GM18907 (cell line): ENCODE measurements at regions not wholly inside any gene's neighbourhood (a gene's known extent, or its start where the extent isn't known, plus 50 kb on each side); places are given as distances from the start of the nearest gene placed in this dataset.

Experiments used
- ATAC-seq: cut with Tn5 transposase; IDR thresholded peaks from one replicate; pipeline ENCODE4 v1.9.1; 2021; ENCODE audit warnings: mild to moderate bottlenecking, moderate library complexity; ENCODE audit not compliant: unreplicated experiment

DNA sequence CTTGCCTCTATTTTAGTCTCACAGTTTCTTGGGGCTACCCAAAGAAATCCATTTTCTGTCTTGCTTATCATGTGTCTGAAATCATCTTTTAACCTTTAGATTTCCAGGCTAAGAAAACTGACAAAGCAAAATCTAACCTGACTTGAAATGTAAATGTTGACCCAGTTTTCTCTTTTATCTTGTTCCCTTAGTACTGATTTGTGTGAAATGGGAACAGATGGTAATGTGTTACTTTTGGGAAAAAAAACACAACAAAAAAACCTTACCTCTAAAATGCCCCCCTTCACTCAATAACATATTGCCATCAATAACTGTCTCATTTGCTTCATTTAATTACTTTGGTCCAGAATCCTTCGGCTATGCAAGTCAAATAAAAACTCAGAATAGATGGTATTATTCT is 383.2 kb upstream of the DCN start:
- no peak for ATAC-seq

- no peak for ATAC-seq
These were observed 382.6 kb upstream of the DCN start for GRCh38 chr12:91565246-91565645.

DNA sequence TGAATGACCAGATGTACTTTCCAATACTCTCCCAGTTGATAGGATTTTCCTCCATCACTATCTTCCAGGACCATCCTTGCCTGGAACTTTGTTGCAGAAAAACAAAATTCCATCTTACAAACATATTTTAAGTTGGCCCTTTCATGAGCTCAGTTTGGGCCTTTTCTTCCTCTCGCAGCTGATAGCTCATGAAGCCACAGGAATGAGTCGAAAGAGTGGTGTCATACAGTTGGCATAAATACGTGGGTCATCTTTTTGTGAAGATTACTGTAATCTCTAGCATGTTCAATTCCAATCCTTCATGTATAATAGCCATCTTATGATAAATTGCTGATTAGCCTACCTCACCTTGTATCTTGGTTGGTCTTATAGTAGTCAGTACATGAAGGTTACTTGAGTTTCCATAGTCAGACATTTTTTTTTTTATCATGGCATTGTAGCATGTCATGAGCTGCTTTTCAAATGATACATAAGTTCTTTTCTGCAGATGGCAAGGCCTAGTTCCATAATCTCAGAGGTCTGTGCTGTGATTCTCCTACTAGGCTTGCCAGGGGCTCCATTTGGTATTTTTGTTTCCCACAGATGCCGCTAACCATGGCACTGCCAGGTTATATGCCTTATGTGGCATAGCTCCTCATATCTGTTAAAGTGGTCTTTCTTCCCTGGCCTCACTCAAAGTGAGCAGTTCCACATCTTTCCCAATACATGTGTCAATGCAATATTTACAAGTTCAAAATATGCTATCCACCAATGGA is 380.6 kb upstream of the DCN start:
- no peak for ATAC-seq

GRCh38 chr12:91562476-91562875 is 379.9 kb upstream of the DCN start:
- ATAC-seq = no peak

- ATAC-seq = no peak
These were observed 379.3 kb upstream of the DCN start for GRCh38 chr12:91561958-91562325.

- ATAC-seq = no peak
These were observed 378.8 kb upstream of the DCN start for GRCh38 chr12:91561301-91561957.

GRCh38 chr12:91556909-91557308 is 374.3 kb upstream of the DCN start:
- no peak for ATAC-seq

DNA sequence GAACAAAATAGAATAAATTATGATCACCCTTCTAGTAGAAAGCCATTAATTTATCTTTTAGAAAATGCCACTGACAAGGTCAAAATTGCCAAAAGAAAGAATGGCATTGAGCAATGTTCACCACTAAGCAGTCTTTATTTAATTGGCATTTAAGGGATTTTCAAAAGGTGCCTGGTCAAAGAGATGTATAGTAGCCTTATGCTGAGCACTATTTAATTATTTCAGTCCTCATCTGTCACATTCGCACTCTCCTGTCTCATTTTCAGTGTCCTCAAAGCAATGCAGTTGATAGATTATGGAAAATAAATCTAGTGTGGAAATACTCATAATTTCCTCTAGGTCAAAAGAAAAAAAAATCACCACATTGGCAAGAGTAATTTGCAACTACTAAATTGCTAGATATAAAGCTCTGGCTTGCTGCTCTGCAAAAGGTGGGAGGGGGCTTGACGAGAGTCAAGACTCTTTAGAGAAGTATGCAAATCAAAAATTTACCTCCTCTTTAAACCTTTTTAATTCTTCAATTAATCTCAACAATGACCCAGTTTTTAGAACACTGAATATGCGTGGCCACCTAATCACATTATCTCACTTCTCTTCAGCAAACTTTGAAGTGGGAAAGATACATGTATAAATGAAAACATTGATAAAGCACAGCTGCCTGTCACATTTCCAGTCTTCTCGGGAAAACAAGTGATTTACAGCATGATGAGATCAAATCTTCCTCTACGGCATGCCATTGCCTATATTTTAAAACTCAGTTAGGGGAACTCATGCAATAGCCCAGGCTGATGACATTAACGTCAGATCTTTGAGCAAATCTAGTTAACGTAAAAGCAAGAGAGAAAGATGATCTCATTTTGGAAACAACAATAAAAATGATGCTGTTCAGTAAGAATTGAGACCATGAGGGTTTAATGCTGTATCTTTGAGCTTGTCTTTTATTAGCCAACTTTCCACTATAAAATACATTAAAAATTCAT is 373.1 kb upstream of the DCN start:
- no peak for ATAC-seq

DNA sequence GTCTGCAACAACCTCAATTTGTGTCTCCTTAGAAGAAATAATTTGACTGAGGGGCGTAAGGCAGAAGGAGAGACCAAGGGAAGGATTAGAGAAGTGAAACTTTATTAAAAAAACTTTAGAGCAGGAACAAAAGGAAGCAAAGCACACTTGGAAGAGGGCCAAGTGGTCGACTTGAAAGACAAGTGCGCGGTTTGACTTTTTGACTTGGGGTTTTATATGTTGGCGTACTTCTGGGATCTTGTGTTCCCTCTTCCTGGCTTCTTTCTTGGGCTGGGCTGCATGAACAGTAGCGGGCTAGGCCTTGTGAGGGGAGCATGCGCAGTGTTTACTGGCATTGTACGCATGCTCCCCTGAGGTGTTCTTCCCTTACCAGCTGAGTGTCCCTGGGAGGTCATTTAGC is 369.3 kb upstream of the DCN start:
- no peak for ATAC-seq

GRCh38 chr12:91551242-91551641 is 368.6 kb upstream of the DCN start:
- ATAC-seq = no peak

GRCh38 chr12:91542666-91543065 is 360.0 kb upstream of the DCN start:
- ATAC-seq = no peak

- no peak for ATAC-seq
These were observed 359.4 kb upstream of the DCN start for GRCh38 chr12:91542067-91542466.

GRCh38 chr12:91538418-91538817 is 355.8 kb upstream of the DCN start:
- no peak for ATAC-seq

DNA sequence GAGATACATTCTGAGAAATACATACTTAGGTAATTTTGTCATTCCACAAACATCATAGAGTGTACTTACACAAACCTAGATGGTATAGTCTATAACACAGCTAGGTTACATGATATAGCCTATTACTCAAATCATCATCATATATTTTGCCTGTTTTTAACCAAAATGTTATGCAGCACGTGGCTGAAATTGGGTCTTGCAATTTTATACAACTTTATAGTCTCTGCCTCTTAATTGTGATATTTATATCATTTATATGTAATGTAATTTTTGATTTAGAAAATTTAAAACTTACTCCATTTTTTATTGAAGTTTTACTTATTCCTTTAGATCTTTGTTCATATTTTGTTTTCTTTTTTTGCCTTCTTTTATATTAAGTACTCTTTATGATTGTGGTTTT is 350.7 kb upstream of the DCN start:
- no peak for ATAC-seq

GRCh38 chr12:91529829-91530228 is 347.2 kb upstream of the DCN start:
- no peak for ATAC-seq

GRCh38 chr12:91523831-91524230 is 341.2 kb upstream of the DCN start:
- no peak for ATAC-seq

DNA sequence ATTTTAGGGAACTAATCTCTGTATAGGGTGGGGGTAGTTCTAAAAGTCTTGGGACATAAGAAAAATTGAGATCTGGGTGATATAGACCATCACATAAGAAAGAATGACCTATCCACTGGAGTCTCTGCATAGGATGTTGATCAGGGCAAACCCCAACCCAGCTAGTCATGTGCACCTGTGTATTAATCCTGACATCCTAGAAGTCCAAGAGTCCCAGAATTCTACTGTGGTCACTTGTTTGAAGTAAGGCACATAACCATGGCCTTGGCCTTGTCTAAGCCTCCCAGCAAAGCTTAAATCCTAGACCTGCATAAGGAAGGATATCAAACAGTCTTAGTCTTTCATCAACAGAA is 334.1 kb upstream of the DCN start:
- no peak for ATAC-seq

DNA sequence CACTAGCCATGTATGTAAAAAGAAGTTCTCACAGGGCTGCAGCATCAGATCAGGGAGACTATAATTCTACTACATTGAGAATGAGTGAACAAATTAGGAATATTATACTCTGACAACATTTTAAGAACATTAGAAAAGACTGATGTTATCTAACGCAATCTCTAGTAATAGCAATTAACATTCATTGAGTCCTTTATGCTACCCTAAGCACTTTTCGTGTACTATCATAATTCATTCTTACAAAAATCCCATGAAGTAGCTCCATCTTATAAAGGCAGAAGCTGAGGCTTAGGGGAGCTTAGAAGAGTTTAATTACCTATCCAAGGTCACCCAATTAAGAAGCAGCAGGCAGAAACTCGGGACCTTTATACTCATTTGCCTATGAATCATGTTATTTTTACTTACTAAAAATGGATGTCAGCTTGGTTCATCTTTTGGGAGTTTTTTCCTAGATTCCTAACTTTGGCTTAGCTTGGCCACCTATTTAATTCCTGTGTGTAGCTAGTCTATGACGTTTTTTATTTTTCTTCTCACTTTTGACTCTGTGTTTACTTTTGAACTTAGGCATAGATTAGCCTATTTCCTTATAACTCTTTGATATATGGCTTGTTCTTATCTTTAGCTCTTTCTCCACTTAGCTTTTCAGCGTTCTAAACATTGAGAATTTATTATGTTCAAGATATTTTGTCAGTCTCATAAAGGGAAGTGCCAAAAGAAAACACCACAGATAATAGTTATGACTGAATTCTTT is 333.5 kb upstream of the DCN start:
- no peak for ATAC-seq

GRCh38 chr12:91513313-91513712 is 330.7 kb upstream of the DCN start:
- no peak for ATAC-seq

DNA sequence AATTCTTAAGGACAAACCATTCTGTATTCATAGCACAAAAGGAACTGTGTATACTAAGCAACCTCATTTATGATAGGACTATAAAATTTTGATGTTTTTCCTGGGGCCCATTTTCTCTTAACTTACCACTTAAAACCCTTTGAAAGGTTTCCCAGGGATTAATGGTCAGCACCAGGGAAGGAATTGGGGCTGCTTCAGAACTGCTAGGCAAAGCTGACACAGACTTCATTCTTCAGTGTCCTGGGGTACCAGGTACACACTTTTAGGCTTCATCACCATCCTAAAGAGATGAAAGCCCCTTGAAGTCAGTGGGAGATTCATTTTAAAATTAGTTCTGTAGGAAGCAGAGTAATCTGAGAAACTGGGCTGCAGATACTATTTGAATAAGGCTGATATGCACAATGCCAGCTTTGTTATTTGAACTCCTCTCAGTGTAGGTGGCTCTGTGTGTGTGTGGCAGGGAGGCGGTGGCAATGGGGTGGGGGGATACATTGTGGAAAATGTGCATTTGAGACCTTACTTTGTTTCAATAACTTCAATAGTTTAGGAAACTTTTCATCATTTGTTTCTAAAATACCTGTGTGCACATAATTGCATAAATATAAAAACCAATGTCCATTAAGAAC is 329.3 kb upstream of the DCN start:
- no peak for ATAC-seq

DNA sequence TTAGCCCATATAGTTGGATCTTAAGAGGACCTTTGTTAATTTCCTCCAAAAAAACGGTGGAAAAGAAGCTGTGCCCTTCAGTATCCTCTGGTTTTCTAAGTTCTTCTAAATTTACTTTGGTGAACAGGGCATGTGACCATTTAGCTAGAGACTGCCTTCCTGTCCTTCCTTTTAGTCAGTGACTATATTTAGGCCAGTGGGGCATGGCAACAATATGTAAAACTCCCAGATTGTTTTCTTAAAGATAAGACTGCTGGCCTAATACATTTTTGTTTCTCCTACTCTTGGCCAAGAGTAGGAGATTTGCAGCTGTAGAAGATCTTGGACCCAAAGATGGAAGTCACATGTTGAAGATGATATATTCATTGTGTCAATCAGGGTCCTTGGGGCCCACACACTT is 325.1 kb upstream of the DCN start:
- no peak for ATAC-seq
